ENCODE measurements at regions not wholly inside any gene's neighbourhood (a gene's known extent, or its start where the extent isn't known, plus 50 kb on each side); places are given as distances from the start of the nearest gene placed in this dataset.
A peak's percentile ranks its signal among the peaks of the same experiment; 100 is the strongest.

DNA sequence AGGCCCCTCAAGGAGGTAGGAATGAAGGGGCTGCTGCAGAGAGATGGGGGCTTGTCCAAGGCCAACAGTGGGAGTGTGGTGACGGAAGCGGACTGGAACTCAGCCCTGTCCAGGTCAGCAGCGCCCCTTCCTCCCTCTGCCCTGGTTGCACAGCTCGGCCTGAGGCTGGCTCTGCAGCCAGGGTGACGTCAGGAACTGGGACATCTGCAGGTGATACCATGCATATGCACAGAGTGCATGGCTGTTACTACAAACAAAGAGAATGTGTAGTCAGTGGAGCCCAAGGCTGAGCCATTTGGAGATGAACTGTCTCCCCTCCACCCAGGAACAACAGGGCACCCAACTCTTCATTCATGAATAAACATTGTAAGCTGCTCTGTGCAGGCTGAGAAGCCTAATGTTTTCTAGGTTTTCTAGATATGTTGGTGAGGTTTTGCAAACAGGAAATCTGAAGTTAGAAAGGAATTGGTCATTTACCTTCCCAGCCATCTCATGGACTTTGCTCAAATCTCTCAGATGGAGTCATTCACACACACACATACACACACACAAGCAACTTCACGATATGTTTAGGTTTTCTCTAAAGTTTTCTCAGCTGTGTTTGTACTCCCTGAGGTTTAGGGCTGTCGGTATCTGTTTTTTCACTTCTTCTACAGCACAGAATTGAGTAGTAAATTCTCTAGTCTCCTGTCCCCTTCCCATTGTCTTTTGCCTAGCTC lies 117.2 kb downstream of the TLE3 start:
- peaks cover 3% of the 10 kb centered on the region for H3K27me3 ChIP-seq (ENCODE audit: control insufficient read depth, insufficient read depth, low read length)
- no peak overlapping the region for H3K4me3 ChIP-seq (replicated peaks in 1 of 4; ENCODE audit: control extremely low read depth in 1 of 4, insufficient read depth in 1 of 4, low read depth in 3 of 4, low read length in 4 of 4)
- no peak for DNase-seq (ENCODE audit: low read depth in 2 of 2)
- H2AFZ ChIP-seq (ENCODE audit: low read length) = no peak overlapping the region
- H3K9me3 ChIP-seq (ENCODE audit: control insufficient read depth, insufficient read depth, low read depth, low read length) = no peaks in the 10 kb centered on the region
- H3K4me1 ChIP-seq (ENCODE audit: control insufficient read depth, extremely low read depth, insufficient read depth, low read length) = no peaks in the 10 kb centered on the region
- no peak for TF ChIP-seq EZH2 (IDR thresholded peaks at IDR 0.05; ENCODE audit: low read length, missing control alignments)
- no peak for TF ChIP-seq CTCF (conservative IDR thresholded peaks at IDR 0.05 in 1 of 2, IDR thresholded peaks at IDR 0.05 in 1 of 2; ENCODE audit: low read depth in 1 of 2, low read length in 2 of 2)
- H3K36me3 ChIP-seq (ENCODE audit: control insufficient read depth, insufficient read depth, low read length) = no peaks in the 10 kb centered on the region
- no peak overlapping the region for H3K4me2 ChIP-seq (ENCODE audit: extremely low read depth, insufficient read depth, low read length)
- no peaks in the 10 kb centered on the region for H4K20me1 ChIP-seq (ENCODE audit: control insufficient read depth, extremely low read depth, insufficient read depth, low read length)
- H3K9ac ChIP-seq (ENCODE audit: insufficient read depth, low read length) = no peak overlapping the region
- H3K27ac ChIP-seq (ENCODE audit: insufficient read depth, low read length) = no peak overlapping the region
- no peaks in the 10 kb centered on the region for H3K79me2 ChIP-seq (ENCODE audit: control insufficient read depth, insufficient read depth, low read length)

DNA sequence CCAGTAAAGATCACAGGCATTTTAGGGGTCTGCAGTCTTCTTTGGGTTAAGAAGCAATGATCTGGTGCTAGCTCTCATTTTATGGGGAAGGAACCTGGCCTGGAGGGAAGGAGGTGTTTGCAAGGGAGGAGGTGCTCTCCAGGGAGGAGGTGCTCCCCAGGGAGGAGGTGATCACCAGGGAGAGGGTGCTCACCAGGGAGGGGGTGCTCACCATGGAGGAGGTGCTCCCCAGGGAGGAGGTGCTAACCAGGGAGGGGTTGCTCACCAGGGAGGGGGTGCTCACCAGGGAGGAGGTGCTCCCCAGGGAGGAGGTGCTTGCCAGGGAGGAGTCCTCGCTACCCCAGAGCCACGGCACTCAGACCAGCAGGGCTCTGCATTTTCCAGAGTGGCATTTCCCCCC lies 115.7 kb downstream of the TLE3 start:
- no peak overlapping the region for H2AFZ ChIP-seq (ENCODE audit: low read length)
- no peaks in the 10 kb centered on the region for H3K4me1 ChIP-seq (ENCODE audit: control insufficient read depth, extremely low read depth, insufficient read depth, low read length)
- TF ChIP-seq CTCF (conservative IDR thresholded peaks at IDR 0.05 in 1 of 2, IDR thresholded peaks at IDR 0.05 in 1 of 2; ENCODE audit: low read depth in 1 of 2, low read length in 2 of 2) (no peak), EZH2 (IDR thresholded peaks at IDR 0.05; ENCODE audit: low read length, missing control alignments) (no peak)
- no peaks in the 10 kb centered on the region for H4K20me1 ChIP-seq (ENCODE audit: control insufficient read depth, extremely low read depth, insufficient read depth, low read length)
- DNase-seq (ENCODE audit: low read depth in 2 of 2) = no peak
- H3K4me3 ChIP-seq (replicated peaks in 1 of 4; ENCODE audit: control extremely low read depth in 1 of 4, insufficient read depth in 1 of 4, low read depth in 3 of 4, low read length in 4 of 4) = no peak overlapping the region
- H3K27ac ChIP-seq (ENCODE audit: insufficient read depth, low read length) = no peak overlapping the region
- no peaks in the 10 kb centered on the region for H3K79me2 ChIP-seq (ENCODE audit: control insufficient read depth, insufficient read depth, low read length)
- H3K27me3 ChIP-seq (ENCODE audit: control insufficient read depth, insufficient read depth, low read length) = peaks cover 3% of the 10 kb centered on the region
- H3K9ac ChIP-seq (ENCODE audit: insufficient read depth, low read length) = no peak overlapping the region
- no peak overlapping the region for H3K4me2 ChIP-seq (ENCODE audit: extremely low read depth, insufficient read depth, low read length)
- H3K36me3 ChIP-seq (ENCODE audit: control insufficient read depth, insufficient read depth, low read length) = no peaks in the 10 kb centered on the region
- no peaks in the 10 kb centered on the region for H3K9me3 ChIP-seq (ENCODE audit: control insufficient read depth, insufficient read depth, low read depth, low read length)

DNA sequence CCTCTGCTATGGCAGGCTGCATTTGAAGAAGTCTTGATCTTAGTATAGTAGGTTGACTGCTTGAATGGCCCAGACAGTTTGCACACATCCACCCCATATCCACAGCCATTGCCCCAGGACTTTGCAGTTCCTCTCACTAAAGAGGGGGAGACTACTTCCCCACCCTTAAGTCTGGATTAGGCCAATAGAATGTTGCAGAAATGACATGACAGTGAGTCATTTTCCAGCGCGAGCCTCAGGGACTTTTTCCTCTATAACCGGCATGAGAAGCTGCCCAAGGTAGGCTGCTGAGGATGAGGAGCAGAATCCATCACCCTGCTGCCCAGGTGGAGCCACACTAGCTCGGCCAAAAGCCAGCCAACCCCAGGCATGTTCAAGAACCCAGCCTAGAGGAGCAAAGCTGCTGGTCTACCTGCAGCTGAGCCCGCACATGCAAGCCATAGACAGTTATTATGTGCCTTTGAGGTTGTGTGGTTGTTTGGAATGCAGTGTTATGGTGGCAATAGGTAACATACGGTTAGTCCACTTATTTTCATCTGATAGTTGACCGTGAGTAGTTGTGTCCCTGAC lies 113.9 kb downstream of the TLE3 start:
- Histone ChIP-seq H3K9ac (ENCODE audit: insufficient read depth, low read length) (no peak overlapping the region), H3K4me2 (ENCODE audit: extremely low read depth, insufficient read depth, low read length) (no peak overlapping the region), H3K4me3 (replicated peaks in 1 of 4; ENCODE audit: control extremely low read depth in 1 of 4, insufficient read depth in 1 of 4, low read depth in 3 of 4, low read length in 4 of 4) (no peak overlapping the region), H2AFZ (ENCODE audit: low read length) (no peak overlapping the region), H3K4me1 (ENCODE audit: control insufficient read depth, extremely low read depth, insufficient read depth, low read length) (no peaks in the 10 kb centered on the region), H4K20me1 (ENCODE audit: control insufficient read depth, extremely low read depth, insufficient read depth, low read length) (no peaks in the 10 kb centered on the region), H3K9me3 (ENCODE audit: control insufficient read depth, insufficient read depth, low read depth, low read length) (no peaks in the 10 kb centered on the region), H3K79me2 (ENCODE audit: control insufficient read depth, insufficient read depth, low read length) (no peaks in the 10 kb centered on the region), H3K27me3 (ENCODE audit: control insufficient read depth, insufficient read depth, low read length) (peaks cover 4% of the 10 kb centered on the region), H3K36me3 (ENCODE audit: control insufficient read depth, insufficient read depth, low read length) (no peaks in the 10 kb centered on the region), H3K27ac (ENCODE audit: insufficient read depth, low read length) (no peak overlapping the region)
- TF ChIP-seq CTCF (conservative IDR thresholded peaks at IDR 0.05 in 1 of 2, IDR thresholded peaks at IDR 0.05 in 1 of 2; ENCODE audit: low read depth in 1 of 2, low read length in 2 of 2) (no peak), EZH2 (IDR thresholded peaks at IDR 0.05; ENCODE audit: low read length, missing control alignments) (no peak)
- DNase-seq (ENCODE audit: low read depth in 2 of 2) = peak in 1 of 2 donors; percentile 8
